GM23338 (cell line): ENCODE measurements at regions not wholly inside any gene's neighbourhood (a gene's known extent, or its start where the extent isn't known, plus 50 kb on each side); places are given as distances from the start of the nearest gene placed in this dataset.

Source experiments
- ATAC-seq: fragments of 200-7000 bp; cut with Tn5 transposase; 3 replicates; pipeline ENCODE4 v1.9.1; 2020
- DNase-seq: peaks from one replicate; pipeline ENCODE4 v3.0.0-alpha.2; 2015; ENCODE audit warnings: low spot score
- H2AFZ ChIP-seq: fragments of 200-600 bp; sonication (generic); 2 replicates; pipeline ENCODE4 v1.8.0; 2016; ENCODE audit warnings: antibody characterized with exemption, mild to moderate bottlenecking, moderate library complexity
- H3F3A ChIP-seq: fragments of 200-600 bp; sonication (generic); replicated peaks from 2 replicates; pipeline ENCODE4 v1.8.0; 2017; ENCODE audit warnings: antibody characterized with exemption, mixed run types, low read depth
- H3K27ac ChIP-seq: fragments of 200-600 bp; sonication (generic); 2 replicates; pipeline ENCODE4 v1.6.1; 2016; ENCODE audit warnings: low read depth
- H3K27me3 ChIP-seq: fragments of 200-600 bp; sonication (generic); 2 replicates; pipeline ENCODE4 v1.8.0; 2016; ENCODE audit warnings: mild to moderate bottlenecking, mixed run types, moderate library complexity; ENCODE audit not compliant: insufficient read depth
- H3K36me3 ChIP-seq: fragments of 200-600 bp; sonication (generic); 2 replicates; pipeline ENCODE4 v1.8.0; 2016; ENCODE audit warnings: mild to moderate bottlenecking; ENCODE audit not compliant: insufficient read depth
- H3K4me1 ChIP-seq: fragments of 200-600 bp; sonication (generic); 2 replicates; pipeline ENCODE4 v1.8.0; 2016; ENCODE audit warnings: mild to moderate bottlenecking, moderate library complexity; ENCODE audit not compliant: insufficient read depth
- H3K4me2 ChIP-seq: fragments of 200-600 bp; sonication (generic); 2 replicates; pipeline ENCODE4 v1.7.1; 2017; ENCODE audit warnings: mixed run types
- H3K4me3 ChIP-seq: fragments of 200-600 bp; sonication (generic); 2 replicates; pipeline ENCODE4 v1.6.1; 2016; ENCODE audit warnings: mixed run types
- H3K79me2 ChIP-seq: fragments of 200-600 bp; sonication (generic); replicated peaks from 2 replicates; pipeline ENCODE4 v1.8.0; 2017; ENCODE audit warnings: mild to moderate bottlenecking; ENCODE audit not compliant: insufficient read depth
- H3K9me2 ChIP-seq: fragments of 200-600 bp; sonication (generic); 2 replicates; pipeline ENCODE4 v1.8.0; 2017; ENCODE audit not compliant: insufficient read depth
- H4K20me1 ChIP-seq: fragments of 200-600 bp; sonication (generic); replicated peaks from 2 replicates; pipeline ENCODE4 v1.8.0; 2017; ENCODE audit warnings: mild to moderate bottlenecking; ENCODE audit not compliant: insufficient read depth
- H3K27ac Mint-ChIP-seq: 2 replicates; pipeline ENCODE4 v1.8.0; 2020; ENCODE audit warnings: inconsistent platforms, mild to moderate bottlenecking, moderate library complexity, mixed read lengths
- H3K27me3 Mint-ChIP-seq: 3 replicates; pipeline ENCODE4 v1.8.0; 2022; ENCODE audit warnings: low read depth, mild to moderate bottlenecking, moderate library complexity, mixed read lengths, inconsistent platforms; ENCODE audit not compliant: insufficient read depth, poor library complexity
- H3K36me3 Mint-ChIP-seq: 3 replicates; pipeline ENCODE4 v1.8.0; 2021; ENCODE audit warnings: low read depth, mild to moderate bottlenecking, inconsistent platforms, moderate library complexity, mixed read lengths
- H3K4me1 Mint-ChIP-seq: 3 replicates; pipeline ENCODE4 v1.8.0; 2020; ENCODE audit warnings: mild to moderate bottlenecking, inconsistent platforms, mixed read lengths
- H3K4me3 Mint-ChIP-seq: 3 replicates; pipeline ENCODE4 v1.8.0; 2021; ENCODE audit warnings: moderate library complexity, mild to moderate bottlenecking, inconsistent platforms, mixed read lengths
- H3K9me3 Mint-ChIP-seq: 3 replicates; pipeline ENCODE4 v1.8.0; 2020; ENCODE audit warnings: moderate library complexity, mild to moderate bottlenecking, inconsistent platforms, mixed read lengths
- CREB1 ChIP-seq: fragments of 250-450 bp; sonication (Bioruptor Pico); IDR thresholded peaks from 2 replicates; pipeline ENCODE4 v1.5.0; 2020; ENCODE audit warnings: low read depth, mild to moderate bottlenecking, moderate library complexity
- ETS1 ChIP-seq: IDR thresholded peaks from 2 replicates; pipeline ENCODE4 v1.6.1; 2016; ENCODE audit warnings: antibody characterized with exemption
- EZH2 ChIP-seq: fragments of 200-600 bp; sonication (generic); IDR thresholded peaks from one replicate; pipeline ENCODE4 v1.8.0; 2017; ENCODE audit warnings: antibody characterized with exemption, mild to moderate bottlenecking, low read depth; ENCODE audit not compliant: unreplicated experiment
- EZH2phosphoT487 ChIP-seq: fragments of 200-600 bp; sonication (generic); IDR thresholded peaks from one replicate; pipeline ENCODE4 v1.8.1; 2018; ENCODE audit warnings: antibody characterized with exemption; ENCODE audit not compliant: unreplicated experiment
- JUNB ChIP-seq: IDR thresholded peaks from one replicate; pipeline ENCODE4 v1.6.1; 2016; ENCODE audit warnings: antibody characterized with exemption; ENCODE audit not compliant: unreplicated experiment
- NANOG ChIP-seq: IDR thresholded peaks from 2 replicates; pipeline ENCODE4 v1.6.1; 2016; ENCODE audit warnings: antibody characterized with exemption, borderline replicate concordance
- POLR2AphosphoS5 ChIP-seq: IDR thresholded peaks from 2 replicates; pipeline ENCODE4 v1.6.1; 2016; ENCODE audit warnings: antibody characterized with exemption, low read depth
- STAT1 ChIP-seq: IDR thresholded peaks from one replicate; pipeline ENCODE4 v1.6.1; 2016; ENCODE audit warnings: antibody characterized with exemption; ENCODE audit not compliant: unreplicated experiment
- ZNF114 ChIP-seq: fragments of 250-450 bp; sonication (Bioruptor Pico); IDR thresholded peaks from 2 replicates; pipeline ENCODE4 v1.5.0; 2020; ENCODE audit warnings: mild to moderate bottlenecking, moderate library complexity
- ZNF331 ChIP-seq: fragments of 250-450 bp; sonication (Bioruptor Pico); IDR thresholded peaks from 2 replicates; pipeline ENCODE4 v1.5.0; 2020; ENCODE audit warnings: low read depth, mild to moderate bottlenecking, moderate library complexity
- ZNF462 ChIP-seq: fragments of 250-450 bp; sonication (Bioruptor Pico); IDR thresholded peaks from 2 replicates; pipeline ENCODE4 v1.5.0; 2020; ENCODE audit warnings: mild to moderate bottlenecking, moderate library complexity
- TF ChIP-seq, protein P1 (sequence below): IDR thresholded peaks from one replicate; pipeline ENCODE4 v1.6.1; 2018; ENCODE audit warnings: antibody characterized with exemption; ENCODE audit not compliant: unreplicated experiment
- TF ChIP-seq, protein P2 (sequence below), 2 experiments: fragments of 200-600 bp in 1 of 2; sonication (generic) in 1 of 2; conservative IDR thresholded peaks; 2 replicates each; pipeline versions ENCODE4 v1.5.1 to v1.6.1; 2016 to 2017; ENCODE audit warnings: antibody characterized with exemption in 2 of 2, low read depth in 2 of 2, mild to moderate bottlenecking in 2 of 2, moderate library complexity in 1 of 2

GRCh38 chr1:69436151-69436550 is 131.6 kb upstream of the LRRC7 start:
- no peaks in the 10 kb centered on the region for H3F3A ChIP-seq
- no peaks in the 10 kb centered on the region for H3K9me3 Mint-ChIP-seq
- no peak overlapping the region for H2AFZ ChIP-seq
- no peak for DNase-seq
- H3K4me3 ChIP-seq, result no peak overlapping the region
- H3K27ac Mint-ChIP-seq, result no peak overlapping the region
- TF ChIP-seq NANOG (no peak), POLR2AphosphoS5 (no peak), ZNF462 (no peak), ZNF331 (CRISPR knock-in tag) (no peak), EZH2phosphoT487 (no peak), JUNB (no peak), ETS1 (no peak), STAT1 (no peak), ZNF114 (no peak), CREB1 (CRISPR knock-in tag) (no peak), EZH2 (no peak)
- TF ChIP-seq, protein P1, sequence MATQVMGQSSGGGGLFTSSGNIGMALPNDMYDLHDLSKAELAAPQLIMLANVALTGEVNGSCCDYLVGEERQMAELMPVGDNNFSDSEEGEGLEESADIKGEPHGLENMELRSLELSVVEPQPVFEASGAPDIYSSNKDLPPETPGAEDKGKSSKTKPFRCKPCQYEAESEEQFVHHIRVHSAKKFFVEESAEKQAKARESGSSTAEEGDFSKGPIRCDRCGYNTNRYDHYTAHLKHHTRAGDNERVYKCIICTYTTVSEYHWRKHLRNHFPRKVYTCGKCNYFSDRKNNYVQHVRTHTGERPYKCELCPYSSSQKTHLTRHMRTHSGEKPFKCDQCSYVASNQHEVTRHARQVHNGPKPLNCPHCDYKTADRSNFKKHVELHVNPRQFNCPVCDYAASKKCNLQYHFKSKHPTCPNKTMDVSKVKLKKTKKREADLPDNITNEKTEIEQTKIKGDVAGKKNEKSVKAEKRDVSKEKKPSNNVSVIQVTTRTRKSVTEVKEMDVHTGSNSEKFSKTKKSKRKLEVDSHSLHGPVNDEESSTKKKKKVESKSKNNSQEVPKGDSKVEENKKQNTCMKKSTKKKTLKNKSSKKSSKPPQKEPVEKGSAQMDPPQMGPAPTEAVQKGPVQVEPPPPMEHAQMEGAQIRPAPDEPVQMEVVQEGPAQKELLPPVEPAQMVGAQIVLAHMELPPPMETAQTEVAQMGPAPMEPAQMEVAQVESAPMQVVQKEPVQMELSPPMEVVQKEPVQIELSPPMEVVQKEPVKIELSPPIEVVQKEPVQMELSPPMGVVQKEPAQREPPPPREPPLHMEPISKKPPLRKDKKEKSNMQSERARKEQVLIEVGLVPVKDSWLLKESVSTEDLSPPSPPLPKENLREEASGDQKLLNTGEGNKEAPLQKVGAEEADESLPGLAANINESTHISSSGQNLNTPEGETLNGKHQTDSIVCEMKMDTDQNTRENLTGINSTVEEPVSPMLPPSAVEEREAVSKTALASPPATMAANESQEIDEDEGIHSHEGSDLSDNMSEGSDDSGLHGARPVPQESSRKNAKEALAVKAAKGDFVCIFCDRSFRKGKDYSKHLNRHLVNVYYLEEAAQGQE, result no peak
- TF ChIP-seq, protein P2, sequence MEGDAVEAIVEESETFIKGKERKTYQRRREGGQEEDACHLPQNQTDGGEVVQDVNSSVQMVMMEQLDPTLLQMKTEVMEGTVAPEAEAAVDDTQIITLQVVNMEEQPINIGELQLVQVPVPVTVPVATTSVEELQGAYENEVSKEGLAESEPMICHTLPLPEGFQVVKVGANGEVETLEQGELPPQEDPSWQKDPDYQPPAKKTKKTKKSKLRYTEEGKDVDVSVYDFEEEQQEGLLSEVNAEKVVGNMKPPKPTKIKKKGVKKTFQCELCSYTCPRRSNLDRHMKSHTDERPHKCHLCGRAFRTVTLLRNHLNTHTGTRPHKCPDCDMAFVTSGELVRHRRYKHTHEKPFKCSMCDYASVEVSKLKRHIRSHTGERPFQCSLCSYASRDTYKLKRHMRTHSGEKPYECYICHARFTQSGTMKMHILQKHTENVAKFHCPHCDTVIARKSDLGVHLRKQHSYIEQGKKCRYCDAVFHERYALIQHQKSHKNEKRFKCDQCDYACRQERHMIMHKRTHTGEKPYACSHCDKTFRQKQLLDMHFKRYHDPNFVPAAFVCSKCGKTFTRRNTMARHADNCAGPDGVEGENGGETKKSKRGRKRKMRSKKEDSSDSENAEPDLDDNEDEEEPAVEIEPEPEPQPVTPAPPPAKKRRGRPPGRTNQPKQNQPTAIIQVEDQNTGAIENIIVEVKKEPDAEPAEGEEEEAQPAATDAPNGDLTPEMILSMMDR (conservative IDR thresholded peaks at IDR 0.05; ENCODE audit: low read depth in 2 of 2), result no peak
- no peak overlapping the region for H3K27ac ChIP-seq
- no peak overlapping the region for H3K4me3 Mint-ChIP-seq
- no peak overlapping the region for H3K4me2 ChIP-seq
- no peaks in the 10 kb centered on the region for H4K20me1 ChIP-seq
- no peak for ATAC-seq
- H3K4me1 ChIP-seq, result peaks cover 4% of the 10 kb centered on the region; the same call in 1 of the 2 replicates
- peaks cover 4% of the 10 kb centered on the region for H3K4me1 Mint-ChIP-seq
- no peaks in the 10 kb centered on the region for H3K36me3 ChIP-seq
- H3K9me2 ChIP-seq, result no peaks in the 10 kb centered on the region
- no peaks in the 10 kb centered on the region for H3K27me3 ChIP-seq
- no peaks in the 10 kb centered on the region for H3K27me3 Mint-ChIP-seq
- no peaks in the 10 kb centered on the region for H3K79me2 ChIP-seq
- no peaks in the 10 kb centered on the region for H3K36me3 Mint-ChIP-seq
